Peyer's patch (tissue), 4 donors: ENCODE measurements at regions not wholly inside any gene's neighbourhood (a gene's known extent, or its start where the extent isn't known, plus 50 kb on each side); places are given as distances from the start of the nearest gene placed in this dataset.

Experiments used
- CTCF ChIP-seq, 6 experiments: fragments of 450-650 bp in 4 of 6; fragments of 200-600 bp in 2 of 6; sonication (generic) in 1 of 6; IDR thresholded peaks; one replicate each; pipeline ENCODE4 v1.5.1; 2017 to 2019; ENCODE audit warnings: antibody characterized with exemption in 6 of 6, mild to moderate bottlenecking in 3 of 6, moderate library complexity in 1 of 6
- POLR2A ChIP-seq, 2 donors: fragments of 450-650 bp; IDR thresholded peaks; one replicate each; pipeline ENCODE4 v1.5.1; 2017; ENCODE audit warnings: antibody characterized with exemption in 2 of 2, mild to moderate bottlenecking in 2 of 2, moderate library complexity in 2 of 2

- TF ChIP-seq CTCF (IDR thresholded peaks at IDR 0.05) (no peak), POLR2A (IDR thresholded peaks at IDR 0.05) (no peak)
Measured at GRCh38 chr2:221817052-221817451, 244.9 kb upstream of the EPHA4 start.
